Astrocyte of the spinal cord (primary cell): ENCODE measurements at regions not wholly inside any gene's neighbourhood (a gene's known extent, or its start where the extent isn't known, plus 50 kb on each side); places are given as distances from the start of the nearest gene placed in this dataset.

Source experiments
- DNase-seq: peaks from one replicate; pipeline ENCODE4 v3.0.0; 2011; ENCODE audit warnings: low read depth, low spot score
- H3K4me3 ChIP-seq: 2 replicates; pipeline ENCODE4 v1.5.1; 2011; ENCODE audit warnings: low read depth, mild to moderate bottlenecking, low read length, moderate library complexity
- in situ Hi-C: cut with HindIII; loops from 2 replicates; pipeline ENCODE4 v1.10.0; 2017; ENCODE audit warnings: low sequenced_read_pairs
- TF ChIP-seq, protein P1 (sequence below): IDR thresholded peaks from 2 replicates; pipeline ENCODE4 v1.5.1; 2012; ENCODE audit warnings: low read depth, mild to moderate bottlenecking, low read length, inconsistent platforms

DNA sequence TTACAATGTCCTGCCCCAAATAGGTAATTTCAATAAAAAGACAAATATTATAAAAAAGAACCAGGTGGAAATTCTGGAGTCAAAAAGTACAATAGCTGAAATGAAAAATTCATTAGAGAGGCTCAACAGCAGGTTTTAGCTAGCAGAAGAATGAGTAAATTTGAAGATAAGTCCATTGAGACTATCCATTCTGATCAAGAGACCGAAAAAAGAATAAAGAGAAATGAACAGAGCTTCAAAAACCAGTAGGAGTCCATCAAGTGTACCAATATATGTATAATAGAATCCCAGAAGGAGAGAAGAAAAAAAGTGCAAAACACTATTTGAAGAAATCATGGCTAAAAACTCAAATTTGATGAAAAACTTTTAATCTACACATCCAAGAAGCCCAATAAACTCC is 60.5 kb upstream of the POMGNT2 start:
- DNase-seq = no peak
- TF ChIP-seq, protein P1, sequence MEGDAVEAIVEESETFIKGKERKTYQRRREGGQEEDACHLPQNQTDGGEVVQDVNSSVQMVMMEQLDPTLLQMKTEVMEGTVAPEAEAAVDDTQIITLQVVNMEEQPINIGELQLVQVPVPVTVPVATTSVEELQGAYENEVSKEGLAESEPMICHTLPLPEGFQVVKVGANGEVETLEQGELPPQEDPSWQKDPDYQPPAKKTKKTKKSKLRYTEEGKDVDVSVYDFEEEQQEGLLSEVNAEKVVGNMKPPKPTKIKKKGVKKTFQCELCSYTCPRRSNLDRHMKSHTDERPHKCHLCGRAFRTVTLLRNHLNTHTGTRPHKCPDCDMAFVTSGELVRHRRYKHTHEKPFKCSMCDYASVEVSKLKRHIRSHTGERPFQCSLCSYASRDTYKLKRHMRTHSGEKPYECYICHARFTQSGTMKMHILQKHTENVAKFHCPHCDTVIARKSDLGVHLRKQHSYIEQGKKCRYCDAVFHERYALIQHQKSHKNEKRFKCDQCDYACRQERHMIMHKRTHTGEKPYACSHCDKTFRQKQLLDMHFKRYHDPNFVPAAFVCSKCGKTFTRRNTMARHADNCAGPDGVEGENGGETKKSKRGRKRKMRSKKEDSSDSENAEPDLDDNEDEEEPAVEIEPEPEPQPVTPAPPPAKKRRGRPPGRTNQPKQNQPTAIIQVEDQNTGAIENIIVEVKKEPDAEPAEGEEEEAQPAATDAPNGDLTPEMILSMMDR = no peak
- in situ Hi-C loops = no loop called here
- H3K4me3 ChIP-seq = no peak overlapping the region

DNA sequence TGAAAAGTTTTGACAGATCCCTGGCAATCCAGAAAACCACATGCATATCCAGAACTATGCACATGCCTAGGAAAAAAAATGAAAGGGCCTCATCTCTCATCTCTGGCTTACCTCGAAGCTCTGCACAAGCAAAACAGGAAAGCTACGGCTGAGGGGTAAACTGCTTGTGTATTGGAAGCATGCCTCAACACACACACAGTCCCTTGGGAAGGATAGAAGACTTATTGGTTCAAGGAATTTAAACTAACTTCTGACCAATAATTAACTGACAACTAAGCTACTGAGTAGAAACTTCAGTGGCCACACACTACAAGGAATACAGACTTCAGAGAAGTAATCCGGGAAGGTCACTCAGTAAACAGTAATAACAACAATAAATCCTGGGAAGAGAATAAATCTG is 59.9 kb upstream of the POMGNT2 start:
- no peak overlapping the region for H3K4me3 ChIP-seq
- in situ Hi-C loops = no loop called here
- TF ChIP-seq, protein P1 = no peak
- no peak for DNase-seq

DNA sequence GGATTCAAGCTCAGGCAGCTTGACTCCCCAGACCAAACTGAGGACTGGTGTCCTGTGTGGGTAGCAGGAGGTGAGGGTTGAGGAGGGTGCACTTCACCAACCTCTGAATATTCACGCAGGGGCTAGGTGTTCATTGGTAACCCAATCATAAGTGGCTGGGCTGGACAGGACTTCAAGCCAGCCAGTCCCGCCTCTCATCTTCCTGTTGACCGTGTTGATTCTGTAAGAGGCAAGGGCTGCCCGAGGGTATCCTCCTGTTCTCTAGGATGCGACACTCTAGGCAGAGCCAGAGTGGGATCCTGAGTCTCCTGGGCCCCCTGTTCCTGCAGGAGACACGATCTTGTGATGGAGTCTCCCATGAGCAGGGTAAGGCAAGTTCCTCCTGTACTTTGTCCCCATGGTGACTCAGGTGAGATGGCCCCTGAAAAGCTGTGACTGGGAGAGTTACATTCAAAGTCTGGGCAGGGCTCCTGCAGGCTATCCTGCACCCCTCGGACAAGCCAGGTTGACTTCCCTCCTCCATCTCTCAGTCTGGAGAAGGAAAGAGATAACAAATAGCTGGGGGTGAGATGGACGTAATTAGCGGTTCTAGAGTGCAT is 58.1 kb upstream of the POMGNT2 start:
- no peak for DNase-seq
- in situ Hi-C loops = no loop called here
- no peak overlapping the region for H3K4me3 ChIP-seq
- TF ChIP-seq, protein P1 = no peak

DNA sequence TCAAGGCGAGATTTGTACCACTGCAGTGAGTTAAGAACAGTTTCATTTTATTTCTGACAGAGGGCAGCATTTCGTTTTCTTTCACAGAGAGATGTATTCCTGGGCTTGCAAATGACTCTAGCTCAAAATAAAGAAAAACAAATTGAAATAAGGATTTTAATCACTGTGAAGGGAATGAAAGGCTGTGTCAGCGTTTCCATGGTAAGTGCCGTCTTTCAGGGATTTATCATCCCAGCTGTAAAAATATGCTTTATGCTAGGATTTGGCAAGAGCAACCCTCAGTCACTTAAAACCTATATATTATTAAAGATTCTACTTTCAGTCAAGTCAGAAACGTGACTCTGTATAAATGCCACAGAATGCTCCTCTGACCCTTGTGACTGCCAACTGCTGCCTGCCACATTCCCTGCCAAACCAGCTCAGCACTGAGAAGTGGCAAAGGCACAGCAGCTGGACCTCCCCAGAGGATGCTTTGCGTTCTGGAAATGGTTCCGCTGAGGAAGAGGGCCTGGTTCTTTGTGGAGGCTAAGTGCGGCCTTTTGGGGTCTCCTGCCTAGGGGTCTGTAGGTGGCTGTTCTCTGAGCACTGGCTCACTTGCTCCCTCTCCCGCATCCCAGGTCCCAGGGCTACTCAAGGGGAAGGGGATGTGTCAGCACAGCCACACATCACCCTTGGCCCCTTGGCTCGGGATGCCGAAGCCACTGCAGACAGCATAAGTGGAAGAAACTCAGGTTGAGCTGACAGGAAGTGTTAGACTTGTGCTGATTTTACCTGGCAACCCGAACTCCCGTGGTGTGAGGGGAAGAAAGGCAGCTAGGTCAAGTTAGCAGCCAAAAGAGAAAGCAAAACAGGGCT is 56.6 kb upstream of the POMGNT2 start:
- peak; percentile 72 for DNase-seq
- H3K4me3 ChIP-seq = no peak overlapping the region
- TF ChIP-seq, protein P1 = peak; percentile 38
- in situ Hi-C loops = no loop called here

DNA sequence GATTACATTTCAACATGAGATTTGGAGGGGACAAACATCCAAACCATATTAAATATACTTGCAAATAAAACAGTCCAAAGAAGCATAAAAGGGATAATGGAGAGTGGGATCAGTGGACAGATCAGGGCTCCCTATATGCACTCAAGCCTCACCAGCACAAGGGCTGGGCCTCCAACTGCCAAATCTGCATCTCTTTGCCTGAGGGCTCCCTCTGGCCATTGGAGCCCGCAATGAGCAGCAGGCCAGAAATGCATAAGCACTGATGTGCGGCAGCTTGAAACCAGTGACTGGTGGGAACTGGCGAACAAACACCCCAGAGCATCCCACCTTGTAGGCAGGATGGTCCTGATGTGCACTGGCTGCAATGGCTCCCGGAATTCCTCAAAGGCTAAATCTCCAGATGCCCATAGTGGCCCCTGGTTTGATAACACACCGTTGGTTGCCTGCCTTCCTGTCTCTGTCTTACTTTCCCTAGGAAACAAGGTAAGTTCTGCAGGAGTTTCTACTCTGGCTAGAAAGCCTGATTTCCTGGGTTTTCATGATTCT is 55.9 kb upstream of the POMGNT2 start:
- in situ Hi-C loops = no loop called here
- no peak overlapping the region for H3K4me3 ChIP-seq
- no peak for DNase-seq
- TF ChIP-seq, protein P1 = no peak

DNA sequence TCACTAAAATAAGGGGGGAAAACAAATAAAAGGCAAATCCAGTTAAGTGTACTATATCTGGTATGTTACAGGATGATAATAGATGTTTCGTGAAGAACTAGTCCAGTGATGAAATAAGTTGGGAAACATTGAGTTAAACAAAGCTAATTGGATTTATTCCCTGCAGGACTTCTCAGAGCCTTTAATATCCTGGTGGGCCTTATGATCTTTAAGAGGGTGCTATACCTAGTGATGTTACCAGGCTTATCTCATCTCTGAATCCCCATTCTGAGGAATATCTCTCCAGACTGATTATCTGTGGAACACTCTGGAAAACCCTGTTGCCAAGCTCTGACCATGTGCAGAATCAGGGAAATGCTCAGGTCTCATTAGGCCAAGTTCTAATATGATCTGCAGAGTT is 54.8 kb upstream of the POMGNT2 start:
- DNase-seq = no peak
- H3K4me3 ChIP-seq = no peak overlapping the region
- TF ChIP-seq, protein P1 = no peak
- in situ Hi-C loops = no loop called here
